Right atrium auricular region (tissue), 2 donors: ENCODE measurements at regions not wholly inside any gene's neighbourhood (a gene's known extent, or its start where the extent isn't known, plus 50 kb on each side); places are given as distances from the start of the nearest gene placed in this dataset.

Experiments used
- DNase-seq: peaks from one replicate; pipeline ENCODE4 v3.0.0-alpha.2; 2019; ENCODE audit warnings: low spot score
- H3K27ac ChIP-seq, 2 donors: fragments of 200-600 bp; sonication (generic); 1 replicate in 1 of 2; 2 replicates in 1 of 2; pipeline ENCODE4 v1.5.1; 2016 to 2019
- H3K27me3 ChIP-seq, 2 donors: fragments of 200-600 bp; sonication (generic); one replicate each; pipeline versions ENCODE4 v1.5.1 to v1.6.0; 2017 to 2019
- H3K36me3 ChIP-seq: fragments of 200-600 bp; sonication (generic); one replicate; pipeline ENCODE4 v1.5.1; 2016
- H3K4me1 ChIP-seq, 2 donors: fragments of 200-600 bp; sonication (generic); one replicate each; pipeline versions ENCODE4 v1.5.1 to v1.6.0; 2017 to 2019
- H3K4me3 ChIP-seq, 2 donors: fragments of 200-600 bp; sonication (generic); 1 replicate in 1 of 2; 2 replicates in 1 of 2; pipeline ENCODE4 v1.5.1; 2017 to 2019; ENCODE audit warnings: mild to moderate bottlenecking in 1 of 2, moderate library complexity in 1 of 2
- H3K9me3 ChIP-seq, 2 donors: fragments of 200-600 bp; sonication (generic); one replicate each; pipeline ENCODE4 v1.5.1; 2019
- CTCF ChIP-seq, 2 donors: fragments of 200-600 bp; sonication (generic); IDR thresholded peaks; one replicate each; pipeline ENCODE4 v1.5.1; 2019; ENCODE audit warnings: antibody characterized with exemption in 2 of 2

- Histone ChIP-seq H3K4me3 (no peak overlapping the region), H3K27me3 (no peaks in the 10 kb centered on the region), H3K4me1 (no peaks in the 10 kb centered on the region), H3K27ac (no peak overlapping the region), H3K36me3 (no peaks in the 10 kb centered on the region), H3K9me3 (no peaks in the 10 kb centered on the region)
- no peak for DNase-seq
- TF ChIP-seq CTCF (IDR thresholded peaks at IDR 0.05) = no peak
These were observed 877.3 kb upstream of the LRRTM1 start for GRCh38 chr2:81181845-81182244.

GRCh38 chr2:81171447-81171846, 866.9 kb upstream of the LRRTM1 start:
- no peak overlapping the region for H3K27ac ChIP-seq
- no peak for TF ChIP-seq CTCF (IDR thresholded peaks at IDR 0.05)
- H3K36me3 ChIP-seq = no peaks in the 10 kb centered on the region
- H3K27me3 ChIP-seq = no peaks in the 10 kb centered on the region
- H3K9me3 ChIP-seq = no peaks in the 10 kb centered on the region
- H3K4me1 ChIP-seq = no peaks in the 10 kb centered on the region
- H3K4me3 ChIP-seq = no peak overlapping the region
- no peak for DNase-seq

GRCh38 chr2:81163583-81163982, 859.0 kb upstream of the LRRTM1 start:
- Histone ChIP-seq H3K4me1 (no peaks in the 10 kb centered on the region), H3K27me3 (no peaks in the 10 kb centered on the region), H3K36me3 (no peaks in the 10 kb centered on the region), H3K9me3 (no peaks in the 10 kb centered on the region), H3K27ac (no peak overlapping the region), H3K4me3 (no peak overlapping the region)
- no peak for TF ChIP-seq CTCF (IDR thresholded peaks at IDR 0.05)
- DNase-seq = no peak

GRCh38 chr2:81158505-81158904, 854.0 kb upstream of the LRRTM1 start:
- no peak overlapping the region for H3K27ac ChIP-seq
- no peak for TF ChIP-seq CTCF (IDR thresholded peaks at IDR 0.05)
- H3K4me3 ChIP-seq = no peak overlapping the region
- no peaks in the 10 kb centered on the region for H3K27me3 ChIP-seq
- no peak for DNase-seq
- no peaks in the 10 kb centered on the region for H3K9me3 ChIP-seq
- no peaks in the 10 kb centered on the region for H3K4me1 ChIP-seq
- H3K36me3 ChIP-seq = no peaks in the 10 kb centered on the region

- TF ChIP-seq CTCF (IDR thresholded peaks at IDR 0.05) = no peak
These were observed 843.8 kb upstream of the LRRTM1 start for GRCh38 chr2:81148323-81148722.

GRCh38 chr2:81136296-81136695, 831.7 kb upstream of the LRRTM1 start:
- no peak for DNase-seq
- Histone ChIP-seq H3K4me3 (no peak overlapping the region), H3K4me1 (no peaks in the 10 kb centered on the region), H3K36me3 (no peaks in the 10 kb centered on the region), H3K9me3 (peaks cover 0 to 6% of the 10 kb centered on the region in 2 donors), H3K27ac (no peak overlapping the region), H3K27me3 (no peaks in the 10 kb centered on the region)
- no peak for TF ChIP-seq CTCF (IDR thresholded peaks at IDR 0.05)

More at GRCh38 chr2:81148323-81148722, 843.8 kb upstream of the LRRTM1 start:
- Histone ChIP-seq H3K4me1 (no peaks in the 10 kb centered on the region), H3K9me3 (no peaks in the 10 kb centered on the region), H3K27ac (no peak overlapping the region), H3K27me3 (no peaks in the 10 kb centered on the region), H3K4me3 (no peak overlapping the region), H3K36me3 (no peaks in the 10 kb centered on the region)
- no peak for DNase-seq
